GM23338 (cell line): ENCODE measurements at regions not wholly inside any gene's neighbourhood (a gene's known extent, or its start where the extent isn't known, plus 50 kb on each side); places are given as distances from the start of the nearest gene placed in this dataset.

ENCODE experiments used
- ATAC-seq: fragments of 200-7000 bp; cut with Tn5 transposase; 3 replicates; pipeline ENCODE4 v1.9.1; 2020
- DNase-seq: peaks from one replicate; pipeline ENCODE4 v3.0.0-alpha.2; 2015; ENCODE audit warnings: low spot score
- H2AFZ ChIP-seq: fragments of 200-600 bp; sonication (generic); 2 replicates; pipeline ENCODE4 v1.8.0; 2016; ENCODE audit warnings: antibody characterized with exemption, mild to moderate bottlenecking, moderate library complexity
- H3F3A ChIP-seq: fragments of 200-600 bp; sonication (generic); replicated peaks from 2 replicates; pipeline ENCODE4 v1.8.0; 2017; ENCODE audit warnings: antibody characterized with exemption, mixed run types, low read depth
- H3K27ac ChIP-seq: fragments of 200-600 bp; sonication (generic); 2 replicates; pipeline ENCODE4 v1.6.1; 2016; ENCODE audit warnings: low read depth
- H3K27me3 ChIP-seq: fragments of 200-600 bp; sonication (generic); 2 replicates; pipeline ENCODE4 v1.8.0; 2016; ENCODE audit warnings: mild to moderate bottlenecking, mixed run types, moderate library complexity; ENCODE audit not compliant: insufficient read depth
- H3K36me3 ChIP-seq: fragments of 200-600 bp; sonication (generic); 2 replicates; pipeline ENCODE4 v1.8.0; 2016; ENCODE audit warnings: mild to moderate bottlenecking; ENCODE audit not compliant: insufficient read depth
- H3K4me1 ChIP-seq: fragments of 200-600 bp; sonication (generic); 2 replicates; pipeline ENCODE4 v1.8.0; 2016; ENCODE audit warnings: mild to moderate bottlenecking, moderate library complexity; ENCODE audit not compliant: insufficient read depth
- H3K4me2 ChIP-seq: fragments of 200-600 bp; sonication (generic); 2 replicates; pipeline ENCODE4 v1.7.1; 2017; ENCODE audit warnings: mixed run types
- H3K4me3 ChIP-seq: fragments of 200-600 bp; sonication (generic); 2 replicates; pipeline ENCODE4 v1.6.1; 2016; ENCODE audit warnings: mixed run types
- H3K79me2 ChIP-seq: fragments of 200-600 bp; sonication (generic); replicated peaks from 2 replicates; pipeline ENCODE4 v1.8.0; 2017; ENCODE audit warnings: mild to moderate bottlenecking; ENCODE audit not compliant: insufficient read depth
- H3K9me2 ChIP-seq: fragments of 200-600 bp; sonication (generic); 2 replicates; pipeline ENCODE4 v1.8.0; 2017; ENCODE audit not compliant: insufficient read depth
- H4K20me1 ChIP-seq: fragments of 200-600 bp; sonication (generic); replicated peaks from 2 replicates; pipeline ENCODE4 v1.8.0; 2017; ENCODE audit warnings: mild to moderate bottlenecking; ENCODE audit not compliant: insufficient read depth
- H3K27ac Mint-ChIP-seq: 2 replicates; pipeline ENCODE4 v1.8.0; 2020; ENCODE audit warnings: inconsistent platforms, mild to moderate bottlenecking, moderate library complexity, mixed read lengths
- H3K27me3 Mint-ChIP-seq: 3 replicates; pipeline ENCODE4 v1.8.0; 2022; ENCODE audit warnings: low read depth, mild to moderate bottlenecking, moderate library complexity, mixed read lengths, inconsistent platforms; ENCODE audit not compliant: insufficient read depth, poor library complexity
- H3K36me3 Mint-ChIP-seq: 3 replicates; pipeline ENCODE4 v1.8.0; 2021; ENCODE audit warnings: low read depth, mild to moderate bottlenecking, inconsistent platforms, moderate library complexity, mixed read lengths
- H3K4me1 Mint-ChIP-seq: 3 replicates; pipeline ENCODE4 v1.8.0; 2020; ENCODE audit warnings: mild to moderate bottlenecking, inconsistent platforms, mixed read lengths
- H3K4me3 Mint-ChIP-seq: 3 replicates; pipeline ENCODE4 v1.8.0; 2021; ENCODE audit warnings: moderate library complexity, mild to moderate bottlenecking, inconsistent platforms, mixed read lengths
- H3K9me3 Mint-ChIP-seq: 3 replicates; pipeline ENCODE4 v1.8.0; 2020; ENCODE audit warnings: moderate library complexity, mild to moderate bottlenecking, inconsistent platforms, mixed read lengths
- CREB1 ChIP-seq: fragments of 250-450 bp; sonication (Bioruptor Pico); IDR thresholded peaks from 2 replicates; pipeline ENCODE4 v1.5.0; 2020; ENCODE audit warnings: low read depth, mild to moderate bottlenecking, moderate library complexity
- CTCF ChIP-seq, 2 experiments: fragments of 200-600 bp in 1 of 2; sonication (generic) in 1 of 2; conservative IDR thresholded peaks; 2 replicates each; pipeline versions ENCODE4 v1.5.1 to v1.6.1; 2016 to 2017; ENCODE audit warnings: antibody characterized with exemption in 2 of 2, low read depth in 2 of 2, mild to moderate bottlenecking in 2 of 2, moderate library complexity in 1 of 2
- ETS1 ChIP-seq: IDR thresholded peaks from 2 replicates; pipeline ENCODE4 v1.6.1; 2016; ENCODE audit warnings: antibody characterized with exemption
- EZH2 ChIP-seq: fragments of 200-600 bp; sonication (generic); IDR thresholded peaks from one replicate; pipeline ENCODE4 v1.8.0; 2017; ENCODE audit warnings: antibody characterized with exemption, mild to moderate bottlenecking, low read depth; ENCODE audit not compliant: unreplicated experiment
- EZH2phosphoT487 ChIP-seq: fragments of 200-600 bp; sonication (generic); IDR thresholded peaks from one replicate; pipeline ENCODE4 v1.8.1; 2018; ENCODE audit warnings: antibody characterized with exemption; ENCODE audit not compliant: unreplicated experiment
- JUNB ChIP-seq: IDR thresholded peaks from one replicate; pipeline ENCODE4 v1.6.1; 2016; ENCODE audit warnings: antibody characterized with exemption; ENCODE audit not compliant: unreplicated experiment
- NANOG ChIP-seq: IDR thresholded peaks from 2 replicates; pipeline ENCODE4 v1.6.1; 2016; ENCODE audit warnings: antibody characterized with exemption, borderline replicate concordance
- POLR2AphosphoS5 ChIP-seq: IDR thresholded peaks from 2 replicates; pipeline ENCODE4 v1.6.1; 2016; ENCODE audit warnings: antibody characterized with exemption, low read depth
- REST ChIP-seq: IDR thresholded peaks from one replicate; pipeline ENCODE4 v1.6.1; 2018; ENCODE audit warnings: antibody characterized with exemption; ENCODE audit not compliant: unreplicated experiment
- STAT1 ChIP-seq: IDR thresholded peaks from one replicate; pipeline ENCODE4 v1.6.1; 2016; ENCODE audit warnings: antibody characterized with exemption; ENCODE audit not compliant: unreplicated experiment
- ZNF114 ChIP-seq: fragments of 250-450 bp; sonication (Bioruptor Pico); IDR thresholded peaks from 2 replicates; pipeline ENCODE4 v1.5.0; 2020; ENCODE audit warnings: mild to moderate bottlenecking, moderate library complexity
- ZNF331 ChIP-seq: fragments of 250-450 bp; sonication (Bioruptor Pico); IDR thresholded peaks from 2 replicates; pipeline ENCODE4 v1.5.0; 2020; ENCODE audit warnings: low read depth, mild to moderate bottlenecking, moderate library complexity
- ZNF462 ChIP-seq: fragments of 250-450 bp; sonication (Bioruptor Pico); IDR thresholded peaks from 2 replicates; pipeline ENCODE4 v1.5.0; 2020; ENCODE audit warnings: mild to moderate bottlenecking, moderate library complexity

GRCh38 chr1:14262637-14263036 is 335.8 kb upstream of the KAZN start:
- no peak overlapping the region for H3K27ac Mint-ChIP-seq
- H3K27ac ChIP-seq = no peak overlapping the region

More at GRCh38 chr1:14262637-14263036, 335.8 kb upstream of the KAZN start:
- H3K4me3 Mint-ChIP-seq = no peak overlapping the region
- H3K9me2 ChIP-seq = no peaks in the 10 kb centered on the region
- H3K36me3 ChIP-seq = no peaks in the 10 kb centered on the region
- H3K4me1 ChIP-seq = no peaks in the 10 kb centered on the region
- no peaks in the 10 kb centered on the region for H4K20me1 ChIP-seq
- no peak overlapping the region for H2AFZ ChIP-seq
- no peak overlapping the region for H3K4me2 ChIP-seq
- H3K27me3 ChIP-seq = no peaks in the 10 kb centered on the region
- no peak for ATAC-seq
- peaks cover 2% of the 10 kb centered on the region for H3K27me3 Mint-ChIP-seq
- DNase-seq = no peak
- peaks cover 2% of the 10 kb centered on the region; the same call in 1 of the 3 replicates for H3K4me1 Mint-ChIP-seq
- H3K4me3 ChIP-seq = no peak overlapping the region
- H3K36me3 Mint-ChIP-seq = no peaks in the 10 kb centered on the region
- H3K79me2 ChIP-seq = no peaks in the 10 kb centered on the region
- no peaks in the 10 kb centered on the region for H3F3A ChIP-seq
- H3K9me3 Mint-ChIP-seq = no peaks in the 10 kb centered on the region
- TF ChIP-seq EZH2phosphoT487 (no peak), ZNF114 (no peak), EZH2 (no peak), JUNB (no peak), POLR2AphosphoS5 (no peak), ZNF462 (CRISPR knock-in tag) (no peak), REST (no peak), NANOG (no peak), CREB1 (CRISPR knock-in tag) (no peak), STAT1 (no peak), ETS1 (no peak), ZNF331 (CRISPR knock-in tag) (no peak), CTCF (conservative IDR thresholded peaks at IDR 0.05; ENCODE audit: low read depth in 2 of 2) (no peak)
